ENCODE measurements at regions not wholly inside any gene's neighbourhood (a gene's known extent, or its start where the extent isn't known, plus 50 kb on each side); places are given as distances from the start of the nearest gene placed in this dataset.
"Not testable (repeated sequence)": the region's sequence is repeated elsewhere in the genome, so short reads cannot be mapped to it uniquely, and the experiment has no call there.

- H3K4me1 Mint-ChIP-seq (ENCODE audit: low read depth), result no peaks in the 10 kb centered on the region
- H3K9me3 Mint-ChIP-seq, result no peaks in the 10 kb centered on the region
- CTCF ChIA-PET, result no interaction called here
- intact Hi-C loops (cut with micrococcal nuclease), result no loop called here
- DNase-seq, result no peak
- H3K27ac Mint-ChIP-seq, result no peak overlapping the region
- H3K27me3 Mint-ChIP-seq (ENCODE audit: low read depth), result peaks cover 28% of the 10 kb centered on the region
- no peaks in the 10 kb centered on the region for H3K36me3 Mint-ChIP-seq (ENCODE audit: low read depth)
- H3K4me3 Mint-ChIP-seq, result no peak overlapping the region
Measured at GRCh38 chr11:34773211-34773610, 143.0 kb downstream of the APIP start.

GRCh38 chr11:34770111-34770510 is 146.1 kb downstream of the APIP start:
- Mint-ChIP-seq H3K27ac (no peak overlapping the region), H3K4me1 (ENCODE audit: low read depth) (no peaks in the 10 kb centered on the region), H3K9me3 (no peaks in the 10 kb centered on the region), H3K36me3 (ENCODE audit: low read depth) (peaks cover 1% of the 10 kb centered on the region), H3K4me3 (no peak overlapping the region), H3K27me3 (ENCODE audit: low read depth) (peaks cover 25% of the 10 kb centered on the region)
- CTCF ChIA-PET, result no interaction called here
- intact Hi-C loops (cut with micrococcal nuclease), result no loop called here
- no peak for DNase-seq

GRCh38 chr11:34769224-34769623 is 147.0 kb downstream of the APIP start:
- Mint-ChIP-seq H3K4me1 (ENCODE audit: low read depth) (no peaks in the 10 kb centered on the region), H3K27ac (no peak overlapping the region), H3K9me3 (no peaks in the 10 kb centered on the region), H3K36me3 (ENCODE audit: low read depth) (peaks cover 1% of the 10 kb centered on the region), H3K27me3 (ENCODE audit: low read depth) (peaks cover 23% of the 10 kb centered on the region), H3K4me3 (no peak overlapping the region)
- intact Hi-C loops (cut with micrococcal nuclease), result no loop called here
- DNase-seq, result no peak
- CTCF ChIA-PET, result no interaction called here

- H3K36me3 Mint-ChIP-seq (ENCODE audit: low read depth); intact Hi-C loops (cut with micrococcal nuclease); DNase-seq; H3K4me1 Mint-ChIP-seq (ENCODE audit: low read depth); H3K4me3 Mint-ChIP-seq; H3K27me3 Mint-ChIP-seq (ENCODE audit: low read depth); H3K27ac Mint-ChIP-seq; CTCF ChIA-PET; H3K9me3 Mint-ChIP-seq: not testable (repeated sequence)
Measured at GRCh38 chr11:34762625-34763024, 141.7 kb downstream of the EHF start.

- no peak for DNase-seq
- Mint-ChIP-seq H3K9me3 (no peaks in the 10 kb centered on the region), H3K4me1 (ENCODE audit: low read depth) (no peaks in the 10 kb centered on the region), H3K4me3 (no peak overlapping the region), H3K27me3 (ENCODE audit: low read depth) (peaks cover 5% of the 10 kb centered on the region), H3K36me3 (ENCODE audit: low read depth) (no peaks in the 10 kb centered on the region), H3K27ac (no peak overlapping the region)
- CTCF ChIA-PET, result no interaction called here
- intact Hi-C loops (cut with micrococcal nuclease), result no loop called here
Measured at GRCh38 chr11:34758262-34758661, 137.4 kb downstream of the EHF start.

GRCh38 chr11:34757026-34757451 is 136.1 kb downstream of the EHF start:
- Mint-ChIP-seq H3K4me1 (ENCODE audit: low read depth) (no peaks in the 10 kb centered on the region), H3K4me3 (no peak overlapping the region), H3K36me3 (ENCODE audit: low read depth) (no peaks in the 10 kb centered on the region), H3K27ac (no peak overlapping the region), H3K9me3 (no peaks in the 10 kb centered on the region), H3K27me3 (ENCODE audit: low read depth) (peaks cover 3% of the 10 kb centered on the region)
- CTCF ChIA-PET, result no interaction called here
- no peak for DNase-seq
- intact Hi-C loops (cut with micrococcal nuclease), result no loop called here

GRCh38 chr11:34756591-34756990 is 135.7 kb downstream of the EHF start:
- intact Hi-C loops (cut with micrococcal nuclease), result no loop called here
- Mint-ChIP-seq H3K27ac (no peak overlapping the region), H3K27me3 (ENCODE audit: low read depth) (peaks cover 5% of the 10 kb centered on the region), H3K36me3 (ENCODE audit: low read depth) (no peaks in the 10 kb centered on the region), H3K9me3 (no peaks in the 10 kb centered on the region), H3K4me3 (no peak overlapping the region), H3K4me1 (ENCODE audit: low read depth) (no peaks in the 10 kb centered on the region)
- DNase-seq, result no peak
- CTCF ChIA-PET, result no interaction called here

- Mint-ChIP-seq H3K4me1 (ENCODE audit: low read depth) (no peaks in the 10 kb centered on the region), H3K4me3 (no peak overlapping the region), H3K36me3 (ENCODE audit: low read depth) (no peaks in the 10 kb centered on the region), H3K27me3 (ENCODE audit: low read depth) (peaks cover 5% of the 10 kb centered on the region), H3K27ac (no peak overlapping the region), H3K9me3 (no peaks in the 10 kb centered on the region)
- intact Hi-C loops (cut with micrococcal nuclease), result no loop called here
- CTCF ChIA-PET, result no interaction called here
- DNase-seq, result no peak
Measured at GRCh38 chr11:34755671-34756070, 134.8 kb downstream of the EHF start.

GRCh38 chr11:34754171-34754823 is 133.4 kb downstream of the EHF start:
- H3K4me3 Mint-ChIP-seq, result no peak overlapping the region
- H3K27me3 Mint-ChIP-seq (ENCODE audit: low read depth), result peaks cover 10% of the 10 kb centered on the region

GRCh38 chr11:34750692-34751405 is 130.0 kb downstream of the EHF start:
- Mint-ChIP-seq H3K9me3 (no peaks in the 10 kb centered on the region), H3K27me3 (ENCODE audit: low read depth) (peaks cover 7% of the 10 kb centered on the region), H3K27ac (no peak overlapping the region), H3K36me3 (ENCODE audit: low read depth) (no peaks in the 10 kb centered on the region), H3K4me1 (ENCODE audit: low read depth) (no peaks in the 10 kb centered on the region), H3K4me3 (no peak overlapping the region)
- intact Hi-C loops (cut with micrococcal nuclease), result no loop called here
- CTCF ChIA-PET, result no interaction called here
- DNase-seq, result no peak

More at GRCh38 chr11:34754171-34754823, 133.4 kb downstream of the EHF start:
- no peaks in the 10 kb centered on the region for H3K36me3 Mint-ChIP-seq (ENCODE audit: low read depth)
- DNase-seq, result no peak
- H3K27ac Mint-ChIP-seq, result no peak overlapping the region
- no peaks in the 10 kb centered on the region for H3K9me3 Mint-ChIP-seq
- H3K4me1 Mint-ChIP-seq (ENCODE audit: low read depth), result no peaks in the 10 kb centered on the region
- CTCF ChIA-PET, result no interaction called here
- intact Hi-C loops (cut with micrococcal nuclease), result no loop called here

- H3K4me3 Mint-ChIP-seq, result no peak overlapping the region
- no peak for DNase-seq
- no peaks in the 10 kb centered on the region for H3K9me3 Mint-ChIP-seq
- H3K36me3 Mint-ChIP-seq (ENCODE audit: low read depth), result no peaks in the 10 kb centered on the region
- CTCF ChIA-PET, result no interaction called here
- no peak overlapping the region for H3K27ac Mint-ChIP-seq
- H3K27me3 Mint-ChIP-seq (ENCODE audit: low read depth), result peaks cover 7% of the 10 kb centered on the region
- intact Hi-C loops (cut with micrococcal nuclease), result no loop called here
- H3K4me1 Mint-ChIP-seq (ENCODE audit: low read depth), result no peaks in the 10 kb centered on the region
Measured at GRCh38 chr11:34749666-34750659, 129.1 kb downstream of the EHF start.

GRCh38 chr11:34748036-34748435 is 127.1 kb downstream of the EHF start:
- intact Hi-C loops (cut with micrococcal nuclease), result no loop called here
- Mint-ChIP-seq H3K27ac (no peak overlapping the region), H3K27me3 (ENCODE audit: low read depth) (peaks cover 7% of the 10 kb centered on the region), H3K9me3 (no peaks in the 10 kb centered on the region), H3K36me3 (ENCODE audit: low read depth) (no peaks in the 10 kb centered on the region), H3K4me1 (ENCODE audit: low read depth) (no peaks in the 10 kb centered on the region), H3K4me3 (no peak overlapping the region)
- no peak for DNase-seq
- CTCF ChIA-PET, result no interaction called here
